Superior temporal gyrus (tissue), 1 donor: ENCODE measurements at regions not wholly inside any gene's neighbourhood (a gene's known extent, or its start where the extent isn't known, plus 50 kb on each side); places are given as distances from the start of the nearest gene placed in this dataset.
"Not testable (repeated sequence)": the region's sequence is repeated elsewhere in the genome, so short reads cannot be mapped to it uniquely, and the experiment has no call there.

Source experiments
- DNase-seq: peaks from one replicate; pipeline ENCODE4 v3.0.0-alpha.2; 2016; ENCODE audit errors: extremely low spot score

GRCh38 chr2:8251856-8252255 is 430.0 kb upstream of the ID2 start:
- no peak for DNase-seq

GRCh38 chr2:8252997-8253694 is 428.7 kb upstream of the ID2 start:
- DNase-seq: no peak

GRCh38 chr2:8253781-8254180 is 428.1 kb upstream of the ID2 start:
- DNase-seq: no peak

- DNase-seq: not testable (repeated sequence)
Observed at GRCh38 chr2:8254214-8254613, 427.6 kb upstream of the ID2 start.

- DNase-seq: no peak
Observed at GRCh38 chr2:8254791-8255447, 426.9 kb upstream of the ID2 start.

GRCh38 chr2:8255448-8255800 is 426.4 kb upstream of the ID2 start:
- no peak for DNase-seq

- no peak for DNase-seq
Observed at GRCh38 chr2:8256905-8257304, 425.0 kb upstream of the ID2 start.

- no peak for DNase-seq
Observed at GRCh38 chr2:8257502-8257901, 424.4 kb upstream of the ID2 start.

GRCh38 chr2:8258406-8258805 is 423.4 kb upstream of the ID2 start:
- no peak for DNase-seq

GRCh38 chr2:8259106-8259840 is 422.6 kb upstream of the ID2 start:
- peak; percentile 90 for DNase-seq

- DNase-seq: peak; percentile 72
Observed at GRCh38 chr2:8259841-8260178, 422.0 kb upstream of the ID2 start.

- peak; percentile 75 for DNase-seq
Observed at GRCh38 chr2:8260213-8260612, 421.6 kb upstream of the ID2 start.

GRCh38 chr2:8263901-8264300 is 418.0 kb upstream of the ID2 start:
- DNase-seq: no peak

- DNase-seq: no peak
Observed at GRCh38 chr2:8264981-8265380, 416.9 kb upstream of the ID2 start.

- DNase-seq: no peak
Observed at GRCh38 chr2:8265476-8266226, 416.2 kb upstream of the ID2 start.

- DNase-seq: no peak
Observed at GRCh38 chr2:8266563-8266962, 415.3 kb upstream of the ID2 start.

- DNase-seq: no peak
Observed at GRCh38 chr2:8267048-8267447, 414.8 kb upstream of the ID2 start.

GRCh38 chr2:8267721-8268120 is 414.1 kb upstream of the ID2 start:
- no peak for DNase-seq

GRCh38 chr2:8268172-8268783 is 413.6 kb upstream of the ID2 start:
- no peak for DNase-seq

- no peak for DNase-seq
Observed at GRCh38 chr2:8270699-8271098, 411.2 kb upstream of the ID2 start.

GRCh38 chr2:8271461-8271860 is 410.4 kb upstream of the ID2 start:
- DNase-seq: no peak

- no peak for DNase-seq
Observed at GRCh38 chr2:8276026-8276425, 405.8 kb upstream of the ID2 start.
